ENCODE measurements at regions not wholly inside any gene's neighbourhood (a gene's known extent, or its start where the extent isn't known, plus 50 kb on each side); places are given as distances from the start of the nearest gene placed in this dataset.

DNA sequence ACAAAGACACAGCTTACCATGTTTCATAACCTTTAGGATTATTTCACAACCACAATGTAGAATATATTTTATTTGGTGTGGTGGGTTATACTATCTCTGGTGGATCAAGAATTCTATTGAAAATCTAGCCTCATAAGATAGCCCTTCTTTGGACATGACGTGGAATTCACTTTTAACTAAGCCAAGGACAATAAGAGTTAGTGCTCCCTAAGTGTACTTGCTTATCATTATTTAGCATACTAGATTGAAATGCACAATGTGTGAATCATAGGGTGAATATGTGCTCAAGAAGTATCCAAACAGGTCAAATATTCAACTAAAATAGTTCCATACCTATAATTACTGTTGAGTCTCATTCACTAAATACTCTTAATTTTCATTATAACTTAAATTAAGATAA lies 1179.5 kb upstream of the GOT2 start:
- DNase-seq (ENCODE audit: low spot score in 2 of 2) = no peak
- no peak overlapping the region for H3K27ac ChIP-seq

DNA sequence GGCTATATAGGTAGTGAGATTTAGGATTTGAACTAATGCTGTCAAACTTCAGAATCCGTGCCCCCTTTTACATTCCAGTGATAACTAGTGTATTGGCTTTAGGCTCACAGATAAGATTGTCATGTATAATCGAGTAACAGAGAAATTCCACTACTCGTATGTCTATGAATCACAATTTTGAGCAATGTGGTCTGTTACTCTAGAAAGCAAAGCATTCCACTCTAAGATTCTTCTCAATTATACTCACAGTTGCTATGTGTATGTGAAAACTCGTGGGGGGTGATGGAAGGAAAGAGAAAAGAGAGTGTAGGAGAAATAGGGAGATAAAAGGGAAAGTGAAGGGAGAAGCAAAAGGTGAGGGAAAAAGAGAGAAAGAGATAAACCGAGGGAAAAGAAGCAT lies 1175.1 kb upstream of the GOT2 start:
- no peak for DNase-seq (ENCODE audit: low spot score in 2 of 2)
- Histone ChIP-seq H3K36me3 (no peaks in the 10 kb centered on the region), H3K4me3 (no peak overlapping the region), H3K9me3 (no peaks in the 10 kb centered on the region), H3K4me1 (no peaks in the 10 kb centered on the region), H3K27ac (no peak overlapping the region), H3K27me3 (no peaks in the 10 kb centered on the region)
- TF ChIP-seq EP300 (IDR thresholded peaks at IDR 0.05) (no peak), POLR2AphosphoS5 (IDR thresholded peaks at IDR 0.05) (no peak), POLR2A (IDR thresholded peaks at IDR 0.05) (no peak)
- TF ChIP-seq, protein P1, sequence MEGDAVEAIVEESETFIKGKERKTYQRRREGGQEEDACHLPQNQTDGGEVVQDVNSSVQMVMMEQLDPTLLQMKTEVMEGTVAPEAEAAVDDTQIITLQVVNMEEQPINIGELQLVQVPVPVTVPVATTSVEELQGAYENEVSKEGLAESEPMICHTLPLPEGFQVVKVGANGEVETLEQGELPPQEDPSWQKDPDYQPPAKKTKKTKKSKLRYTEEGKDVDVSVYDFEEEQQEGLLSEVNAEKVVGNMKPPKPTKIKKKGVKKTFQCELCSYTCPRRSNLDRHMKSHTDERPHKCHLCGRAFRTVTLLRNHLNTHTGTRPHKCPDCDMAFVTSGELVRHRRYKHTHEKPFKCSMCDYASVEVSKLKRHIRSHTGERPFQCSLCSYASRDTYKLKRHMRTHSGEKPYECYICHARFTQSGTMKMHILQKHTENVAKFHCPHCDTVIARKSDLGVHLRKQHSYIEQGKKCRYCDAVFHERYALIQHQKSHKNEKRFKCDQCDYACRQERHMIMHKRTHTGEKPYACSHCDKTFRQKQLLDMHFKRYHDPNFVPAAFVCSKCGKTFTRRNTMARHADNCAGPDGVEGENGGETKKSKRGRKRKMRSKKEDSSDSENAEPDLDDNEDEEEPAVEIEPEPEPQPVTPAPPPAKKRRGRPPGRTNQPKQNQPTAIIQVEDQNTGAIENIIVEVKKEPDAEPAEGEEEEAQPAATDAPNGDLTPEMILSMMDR (IDR thresholded peaks at IDR 0.05) = no peak
- 43% methylated on average over 5 of the region's 5 CpGs for WGBS

More for the DNA sequence above, 1179.5 kb upstream of the GOT2 start:
- Histone ChIP-seq H3K36me3 (no peaks in the 10 kb centered on the region), H3K4me1 (no peaks in the 10 kb centered on the region), H3K4me3 (no peak overlapping the region), H3K9me3 (no peaks in the 10 kb centered on the region), H3K27me3 (no peaks in the 10 kb centered on the region)
- WGBS = 93% methylated on average over 1 of the region's 1 CpG
- TF ChIP-seq POLR2AphosphoS5 (IDR thresholded peaks at IDR 0.05) (no peak), POLR2A (IDR thresholded peaks at IDR 0.05) (no peak), EP300 (IDR thresholded peaks at IDR 0.05) (no peak)
- TF ChIP-seq, protein P1 (IDR thresholded peaks at IDR 0.05) = no peak

DNA sequence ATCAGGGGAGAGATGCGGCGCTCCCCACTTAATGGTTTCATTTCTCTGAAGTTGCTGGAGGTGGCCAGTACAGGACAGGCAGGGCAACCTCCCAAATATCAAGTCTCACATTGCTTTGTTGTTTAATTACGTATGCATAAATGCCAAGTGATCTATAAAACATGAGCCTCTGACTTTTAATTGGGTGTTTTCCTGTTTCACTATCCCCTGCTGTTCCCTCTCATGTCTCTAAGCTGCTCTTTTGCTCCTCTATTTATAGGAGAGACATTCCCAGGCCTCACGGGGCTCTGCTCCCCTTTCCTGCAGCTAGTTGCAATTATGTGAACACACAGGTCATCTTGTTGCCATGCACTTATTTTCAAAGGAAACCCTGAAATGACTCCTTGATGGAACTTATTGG lies 1173.5 kb upstream of the GOT2 start:
- Histone ChIP-seq H3K9me3 (no peaks in the 10 kb centered on the region), H3K36me3 (no peaks in the 10 kb centered on the region), H3K27me3 (no peaks in the 10 kb centered on the region), H3K4me1 (no peaks in the 10 kb centered on the region), H3K4me3 (no peak overlapping the region), H3K27ac (no peak overlapping the region)
- 78% methylated on average over 4 of the region's 4 CpGs for WGBS
- TF ChIP-seq, protein P1 (IDR thresholded peaks at IDR 0.05) = no peak
- TF ChIP-seq EP300 (IDR thresholded peaks at IDR 0.05) (no peak), POLR2AphosphoS5 (IDR thresholded peaks at IDR 0.05) (no peak), POLR2A (IDR thresholded peaks at IDR 0.05) (no peak)
- no peak for DNase-seq (ENCODE audit: low spot score in 2 of 2)

DNA sequence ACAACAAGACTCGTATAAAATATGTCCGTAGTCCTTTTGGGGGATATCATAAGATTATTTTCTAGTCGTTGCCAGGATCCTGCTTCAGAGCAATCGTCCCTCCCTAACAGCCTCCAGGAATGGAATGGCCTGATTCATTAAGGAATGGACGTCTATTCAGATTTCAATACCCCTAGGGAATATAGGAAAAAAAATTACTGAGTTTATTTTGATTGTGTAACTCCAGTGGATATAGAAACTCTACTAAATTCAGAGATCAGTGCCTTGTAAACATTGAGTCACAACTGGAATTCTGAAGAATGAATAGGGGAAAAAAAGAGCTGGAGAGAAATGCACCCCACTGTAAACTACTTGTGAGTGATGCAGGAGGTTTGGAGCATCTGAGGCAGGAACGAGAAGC lies 1171.5 kb upstream of the GOT2 start:
- no peak for DNase-seq (ENCODE audit: low spot score in 2 of 2)
- TF ChIP-seq POLR2AphosphoS5 (IDR thresholded peaks at IDR 0.05) = no peak
- TF ChIP-seq EP300 (IDR thresholded peaks at IDR 0.05) = no peak
- TF ChIP-seq POLR2A (IDR thresholded peaks at IDR 0.05) = no peak
- TF ChIP-seq, protein P1 (IDR thresholded peaks at IDR 0.05) = no peak
- Histone ChIP-seq H3K36me3 (no peaks in the 10 kb centered on the region), H3K27me3 (no peaks in the 10 kb centered on the region), H3K9me3 (no peaks in the 10 kb centered on the region), H3K27ac (no peak overlapping the region), H3K4me3 (no peak overlapping the region), H3K4me1 (no peaks in the 10 kb centered on the region)
- 46% methylated on average over 6 of the region's 6 CpGs for WGBS

DNA sequence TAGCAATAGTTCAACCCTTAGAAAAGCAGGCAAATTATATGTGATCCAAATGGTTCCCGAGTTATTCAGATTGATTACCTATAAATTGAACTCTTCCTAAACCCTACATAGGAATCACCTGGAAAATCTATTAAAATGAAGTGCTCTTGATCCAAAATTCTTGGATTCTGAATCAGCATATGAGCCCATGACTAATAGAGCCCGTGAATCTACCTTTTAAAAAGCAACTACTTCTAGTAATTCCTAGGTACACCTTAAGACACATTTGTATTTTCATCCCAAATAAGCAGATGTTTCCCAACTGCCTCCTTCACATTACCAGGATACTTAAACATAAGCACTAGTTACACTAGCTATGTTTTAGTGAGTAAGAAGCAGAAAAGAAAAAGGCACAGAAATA lies 1171.0 kb upstream of the GOT2 start:
- DNase-seq (ENCODE audit: low spot score in 2 of 2) = no peak
- no peak overlapping the region for H3K27ac ChIP-seq
- no peaks in the 10 kb centered on the region for H3K36me3 ChIP-seq
- no peaks in the 10 kb centered on the region for H3K27me3 ChIP-seq
- no peak for TF ChIP-seq POLR2AphosphoS5 (IDR thresholded peaks at IDR 0.05)
- TF ChIP-seq, protein P1 (IDR thresholded peaks at IDR 0.05) = no peak
- 62% methylated on average over 2 of the region's 2 CpGs for WGBS
- no peaks in the 10 kb centered on the region for H3K4me1 ChIP-seq
- no peak overlapping the region for H3K4me3 ChIP-seq
- H3K9me3 ChIP-seq = no peaks in the 10 kb centered on the region
